Activated CD4-positive, alpha-beta T cell treated with anti-CD3 and anti-CD28 coated beads for 36 hours (primary cell): ENCODE measurements at regions not wholly inside any gene's neighbourhood (a gene's known extent, or its start where the extent isn't known, plus 50 kb on each side); places are given as distances from the start of the nearest gene placed in this dataset.
A peak's percentile ranks its signal among the peaks of the same experiment; 100 is the strongest.

Source experiments
- ATAC-seq: fragments of 200-7000 bp; cut with Tn5 transposase; one replicate; pipeline ENCODE4 v1.10.0; 2021; ENCODE audit warnings: mild to moderate bottlenecking, moderate library complexity
- CTCF ChIA-PET: fragments of 350-600 bp; sonication (Branson Sonifier 250); formaldehyde crosslinking; loops from one replicate; lab custom pipeline; 2021; ENCODE audit warnings: antibody characterized with exemption; lab: Charles Lee
- POLR2A ChIA-PET: fragments of 350-600 bp; sonication (Branson Sonifier 250); formaldehyde crosslinking; loops from one replicate; lab custom pipeline; 2021; ENCODE audit warnings: antibody characterized with exemption, inconsistent platforms; lab: Charles Lee
- DNase-seq: peaks from one replicate; pipeline ENCODE4 v3.0.0-alpha.2; 2020
- H3K27ac Mint-ChIP-seq: one replicate; pipeline ENCODE4 v1.8.0; 2021; ENCODE audit warnings: mixed read lengths
- H3K27me3 Mint-ChIP-seq: one replicate; pipeline ENCODE4 v1.8.0; 2021; ENCODE audit warnings: mixed read lengths
- H3K36me3 Mint-ChIP-seq: one replicate; pipeline ENCODE4 v1.8.0; 2021; ENCODE audit warnings: low read depth, mixed read lengths
- H3K4me1 Mint-ChIP-seq: one replicate; pipeline ENCODE4 v1.8.0; 2021; ENCODE audit warnings: mixed read lengths
- H3K4me3 Mint-ChIP-seq: one replicate; pipeline ENCODE4 v1.8.0; 2021; ENCODE audit warnings: mild to moderate bottlenecking, moderate library complexity, mixed read lengths
- H3K9me3 Mint-ChIP-seq: one replicate; pipeline ENCODE4 v1.8.0; 2021; ENCODE audit warnings: low read depth, mixed read lengths
- intact Hi-C, 2 experiments: fragments of 100-400 bp; cut with DNase I in 1 of 2; cut with micrococcal nuclease in 1 of 2; formaldehyde crosslinking; loops; one replicate each; pipeline versions ENCODE4 v1.14.2 to v1.15.1; 2022 to 2024; cut with DNase I, micrococcal nuclease

DNA sequence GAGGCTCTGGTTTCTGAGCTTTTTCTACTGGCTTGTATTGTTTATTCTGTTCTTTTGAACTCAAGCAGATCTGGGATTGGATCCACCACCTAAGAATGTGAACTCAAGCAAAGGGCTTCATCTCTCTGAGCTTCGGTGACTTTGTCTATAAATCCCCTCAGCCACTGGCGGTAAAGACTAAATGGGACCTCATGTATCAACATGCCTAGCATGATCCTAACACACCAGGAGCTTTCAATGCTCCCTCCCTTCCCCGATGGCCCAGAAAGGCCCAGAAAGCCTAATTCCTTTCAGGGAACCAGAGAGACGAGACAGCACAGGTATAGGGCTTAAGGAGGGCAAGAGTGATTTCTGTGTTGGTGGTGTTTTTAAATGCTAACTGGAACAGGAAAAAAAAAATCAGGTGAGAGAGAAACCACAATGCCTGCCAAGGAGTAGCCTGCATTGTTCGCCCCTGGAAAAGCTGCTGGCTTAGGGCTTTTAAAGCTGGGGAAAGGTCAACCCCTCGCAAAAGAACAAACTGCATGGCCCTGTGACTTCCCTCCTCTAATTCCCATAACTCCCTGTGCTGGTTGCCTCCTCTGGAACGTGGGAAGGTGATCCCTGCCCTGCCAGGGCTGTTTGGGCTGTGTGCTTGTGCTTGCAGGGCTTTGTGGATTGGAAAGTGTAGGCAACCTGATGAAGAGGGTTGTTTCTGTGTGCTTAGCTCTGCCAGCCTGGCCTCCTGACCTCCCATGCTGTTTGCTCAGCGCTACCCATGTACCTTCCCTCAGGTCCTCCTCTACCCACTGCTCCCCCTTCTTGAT, 147.0 kb downstream of the PLPP3 start:
- ATAC-seq = no peak
- ChIA-PET POLR2A (interaction anchor here (0.6 kb wide), 1 partner anchor 499 kb away, joined by 3 read pairs; no protein-coding TSS in a partner anchor), CTCF (no interaction called here)
- Mint-ChIP-seq H3K4me3 (no peak overlapping the region), H3K36me3 (no peaks in the 10 kb centered on the region), H3K4me1 (no peaks in the 10 kb centered on the region), H3K27me3 (no peaks in the 10 kb centered on the region), H3K9me3 (no peaks in the 10 kb centered on the region), H3K27ac (no peak overlapping the region)
- intact Hi-C loops = no loop called here
- no peak for DNase-seq

DNA sequence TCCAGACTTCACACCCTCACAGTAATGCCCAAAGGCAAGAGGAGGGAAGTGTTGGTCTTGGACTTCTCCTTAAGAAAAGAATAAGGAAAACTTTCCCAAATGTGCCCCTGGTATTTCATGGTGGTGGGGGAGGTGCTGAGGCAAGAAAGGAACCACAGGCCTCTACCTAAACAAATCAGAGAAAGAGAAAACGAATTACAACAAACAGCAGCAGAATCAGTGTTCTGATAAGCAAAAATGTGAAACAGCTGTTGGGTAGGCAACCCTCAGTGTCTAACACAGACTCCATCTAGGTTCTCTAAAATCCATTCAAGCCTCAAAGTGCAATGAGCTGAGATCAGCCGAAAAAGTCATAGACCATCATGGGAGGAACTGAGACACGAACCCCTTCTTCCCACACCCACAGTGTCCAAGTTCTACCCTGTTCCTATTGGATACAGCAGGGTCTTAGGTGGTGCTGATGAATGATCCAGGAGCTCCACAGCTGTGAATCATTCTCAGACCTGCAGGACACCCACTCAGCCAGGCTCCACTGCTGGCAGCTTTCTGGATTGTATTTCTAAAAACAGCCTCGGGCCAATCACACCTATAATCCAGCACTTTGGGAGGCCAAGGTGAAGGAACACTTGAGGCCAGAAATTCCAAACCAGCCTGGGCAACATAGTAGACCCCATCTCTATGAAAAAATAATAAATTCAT, 149.1 kb downstream of the PLPP3 start:
- ATAC-seq (no peak), DNase-seq (no peak)
- Mint-ChIP-seq H3K27ac (no peak overlapping the region), H3K4me1 (no peaks in the 10 kb centered on the region), H3K36me3 (no peaks in the 10 kb centered on the region), H3K9me3 (no peaks in the 10 kb centered on the region), H3K4me3 (no peak overlapping the region), H3K27me3 (no peaks in the 10 kb centered on the region)
- ChIA-PET CTCF (no interaction called here), POLR2A (no interaction called here)
- intact Hi-C loops = no loop called here

DNA sequence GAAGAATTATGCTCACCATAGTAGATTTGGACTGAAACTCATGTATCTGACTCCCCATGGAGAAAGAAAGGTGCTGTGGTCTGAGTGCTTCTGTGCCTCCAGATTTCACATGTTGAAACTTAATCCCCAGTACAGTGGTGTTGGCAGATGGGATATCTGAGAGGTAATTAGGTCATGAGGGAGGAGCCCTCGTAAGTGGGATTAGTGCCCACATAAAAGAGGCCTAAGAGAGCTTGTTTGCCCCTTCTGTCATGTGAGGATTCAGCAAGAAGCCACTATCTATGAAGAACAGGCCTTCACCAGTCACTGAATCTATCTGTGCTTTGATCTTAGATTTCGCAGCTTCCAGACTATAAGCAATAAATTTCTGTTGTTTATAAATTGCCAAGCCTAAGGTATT, 150.1 kb downstream of the PLPP3 start:
- no peak for ATAC-seq
- H3K4me3 Mint-ChIP-seq = no peak overlapping the region
- no peaks in the 10 kb centered on the region for H3K4me1 Mint-ChIP-seq
- no peaks in the 10 kb centered on the region for H3K27me3 Mint-ChIP-seq
- CTCF ChIA-PET = no interaction called here
- no peaks in the 10 kb centered on the region for H3K9me3 Mint-ChIP-seq
- H3K27ac Mint-ChIP-seq = no peak overlapping the region
- no peaks in the 10 kb centered on the region for H3K36me3 Mint-ChIP-seq
- no peak for DNase-seq
- POLR2A ChIA-PET = no interaction called here
- intact Hi-C loops = no loop called here

DNA sequence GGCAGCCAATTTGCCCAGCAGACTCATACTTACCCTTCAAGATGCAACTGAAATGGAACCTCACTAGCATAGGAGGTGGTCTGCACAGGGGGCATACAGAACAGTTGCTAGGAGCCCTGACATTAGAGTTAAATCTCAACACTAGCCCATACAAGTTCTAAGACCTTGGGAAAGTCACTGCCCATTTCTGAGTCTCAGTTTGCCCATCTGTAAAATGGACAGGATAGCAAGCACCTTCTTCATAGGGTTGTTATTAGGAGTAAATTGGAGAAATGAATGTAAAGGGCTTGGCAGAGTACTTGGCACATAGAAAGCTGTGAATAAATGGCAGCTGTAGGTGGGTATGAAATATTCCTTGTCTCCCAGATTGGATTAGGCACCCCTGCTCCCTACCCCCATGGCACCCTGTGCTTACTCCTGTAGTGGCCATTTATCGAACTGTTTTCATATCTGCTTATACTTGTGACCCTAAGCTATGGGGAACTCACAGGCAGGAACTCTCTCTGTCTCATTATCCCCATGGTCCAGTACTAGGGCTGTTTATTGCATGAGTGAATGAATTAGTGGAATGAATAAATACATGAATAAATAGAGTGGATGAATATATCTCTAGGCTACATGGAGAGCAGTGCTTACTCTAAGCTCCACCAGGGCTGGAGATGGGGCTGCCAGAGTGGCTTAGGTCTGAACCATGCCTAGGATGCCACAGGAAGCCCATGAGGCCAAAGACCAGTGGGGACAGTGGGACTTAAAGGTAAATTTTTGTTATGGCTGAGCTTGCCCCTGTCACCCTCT, 152.6 kb downstream of the PLPP3 start:
- DNase-seq (no peak), ATAC-seq (no peak)
- H3K27ac Mint-ChIP-seq = no peak overlapping the region
- no peak overlapping the region for H3K4me3 Mint-ChIP-seq
- POLR2A ChIA-PET = no interaction called here
- no peaks in the 10 kb centered on the region for H3K27me3 Mint-ChIP-seq
- no peaks in the 10 kb centered on the region for H3K4me1 Mint-ChIP-seq
- CTCF ChIA-PET = no interaction called here
- no peaks in the 10 kb centered on the region for H3K9me3 Mint-ChIP-seq
- H3K36me3 Mint-ChIP-seq = no peaks in the 10 kb centered on the region
- intact Hi-C loops = no loop called here

GRCh38 chr1:56425494-56426037, 153.8 kb downstream of the PLPP3 start:
- ChIA-PET CTCF (no interaction called here), POLR2A (no interaction called here)
- intact Hi-C loops = no loop called here
- Mint-ChIP-seq H3K9me3 (no peaks in the 10 kb centered on the region), H3K27ac (no peak overlapping the region), H3K4me1 (no peaks in the 10 kb centered on the region), H3K4me3 (no peak overlapping the region), H3K36me3 (no peaks in the 10 kb centered on the region), H3K27me3 (no peaks in the 10 kb centered on the region)
- DNase-seq (no peak), ATAC-seq (no peak)

- Mint-ChIP-seq H3K27me3 (no peaks in the 10 kb centered on the region), H3K4me3 (no peak overlapping the region), H3K9me3 (no peaks in the 10 kb centered on the region), H3K36me3 (no peaks in the 10 kb centered on the region), H3K4me1 (no peaks in the 10 kb centered on the region), H3K27ac (no peak overlapping the region)
- ChIA-PET CTCF (no interaction called here), POLR2A (no interaction called here)
- ATAC-seq = no peak
- intact Hi-C loops = no loop called here
- peak; percentile 28 for DNase-seq
These were observed 154.4 kb downstream of the PLPP3 start for GRCh38 chr1:56424744-56425493.

GRCh38 chr1:56423716-56424115, 155.6 kb downstream of the PLPP3 start:
- Mint-ChIP-seq H3K9me3 (no peaks in the 10 kb centered on the region), H3K27me3 (no peaks in the 10 kb centered on the region), H3K27ac (no peak overlapping the region), H3K4me3 (no peak overlapping the region), H3K4me1 (no peaks in the 10 kb centered on the region), H3K36me3 (no peaks in the 10 kb centered on the region)
- intact Hi-C loops = no loop called here
- ChIA-PET CTCF (no interaction called here), POLR2A (no interaction called here)
- no peak for DNase-seq
- no peak for ATAC-seq

DNA sequence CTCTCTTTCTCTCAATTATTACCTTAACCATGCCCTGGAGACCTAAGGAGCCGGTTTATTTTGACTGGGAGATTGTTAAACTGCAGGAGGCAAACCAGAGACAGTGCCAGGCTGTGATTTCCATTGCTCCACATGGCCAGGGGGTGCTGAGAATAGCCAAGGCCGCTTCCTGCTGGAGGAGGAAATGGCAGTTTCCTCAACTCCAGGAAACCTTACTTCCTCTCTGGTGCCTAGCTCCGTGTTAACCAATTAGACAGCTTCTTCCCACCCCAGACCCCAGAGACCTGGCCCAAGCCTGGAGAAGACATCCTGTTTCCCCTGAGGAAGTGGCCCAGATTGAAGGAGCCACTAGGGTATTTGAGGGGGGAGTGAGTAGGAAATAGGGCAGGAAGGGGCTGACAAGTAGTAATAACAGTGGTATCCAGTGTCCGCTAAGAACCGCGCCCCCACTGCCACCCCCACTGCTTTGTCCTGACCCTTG, 161.2 kb downstream of the PLPP3 start:
- Mint-ChIP-seq H3K36me3 (no peaks in the 10 kb centered on the region), H3K4me3 (no peak overlapping the region), H3K9me3 (no peaks in the 10 kb centered on the region), H3K4me1 (no peaks in the 10 kb centered on the region), H3K27ac (no peak overlapping the region), H3K27me3 (peaks cover 2% of the 10 kb centered on the region)
- POLR2A ChIA-PET = no interaction called here
- DNase-seq = no peak
- ATAC-seq = no peak
- CTCF ChIA-PET = interaction anchor here (0.7 kb wide), 1 partner anchor 117 kb away, joined by 3 read pairs; no protein-coding TSS in a partner anchor
- intact Hi-C loops = no loop called here

DNA sequence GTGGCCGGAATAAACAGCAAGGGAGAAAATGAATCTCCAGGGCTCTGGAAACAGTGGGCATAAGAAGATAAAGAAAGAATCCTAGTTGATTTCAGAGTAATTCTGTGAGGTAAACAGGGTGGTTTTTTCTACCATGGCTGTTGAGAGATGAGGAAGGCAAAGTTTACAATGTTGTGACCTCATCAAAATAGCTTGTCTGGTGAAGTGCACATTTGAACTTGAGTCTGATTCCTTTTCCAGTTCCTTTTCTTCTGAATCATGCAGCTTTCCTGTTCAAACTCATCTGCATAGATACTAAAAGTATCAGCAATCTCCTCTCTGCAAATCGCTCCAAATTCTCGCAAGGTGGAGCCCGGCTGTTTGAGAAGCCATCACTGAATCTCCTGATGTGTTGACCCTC, 161.7 kb downstream of the PLPP3 start:
- POLR2A ChIA-PET = no interaction called here
- no peaks in the 10 kb centered on the region for H3K9me3 Mint-ChIP-seq
- CTCF ChIA-PET = interaction anchor here (0.7 kb wide), 1 partner anchor 118 kb away, joined by 3 read pairs; no protein-coding TSS in a partner anchor
- intact Hi-C loops = no loop called here
- H3K36me3 Mint-ChIP-seq = no peaks in the 10 kb centered on the region
- H3K4me1 Mint-ChIP-seq = no peaks in the 10 kb centered on the region
- H3K27ac Mint-ChIP-seq = no peak overlapping the region
- DNase-seq = no peak
- no peak for ATAC-seq
- H3K4me3 Mint-ChIP-seq = no peak overlapping the region
- peaks cover 2% of the 10 kb centered on the region for H3K27me3 Mint-ChIP-seq

- intact Hi-C loops = no loop called here
- Mint-ChIP-seq H3K4me3 (no peak overlapping the region), H3K36me3 (no peaks in the 10 kb centered on the region), H3K27ac (no peak overlapping the region), H3K9me3 (no peaks in the 10 kb centered on the region), H3K4me1 (no peaks in the 10 kb centered on the region), H3K27me3 (peaks cover 2% of the 10 kb centered on the region)
- CTCF ChIA-PET = no interaction called here
- no peak for ATAC-seq
- no peak for DNase-seq
- POLR2A ChIA-PET = no interaction called here
These were observed 162.9 kb downstream of the PLPP3 start for GRCh38 chr1:56416495-56416894.

GRCh38 chr1:56415720-56416119, 163.6 kb downstream of the PLPP3 start:
- POLR2A ChIA-PET = no interaction called here
- ATAC-seq (no peak), DNase-seq (no peak)
- CTCF ChIA-PET = no interaction called here
- Mint-ChIP-seq H3K9me3 (no peaks in the 10 kb centered on the region), H3K36me3 (no peaks in the 10 kb centered on the region), H3K4me1 (no peaks in the 10 kb centered on the region), H3K27ac (no peak overlapping the region), H3K27me3 (peaks cover 2% of the 10 kb centered on the region), H3K4me3 (no peak overlapping the region)
- intact Hi-C loops = no loop called here
